GM23248 (cell line): ENCODE measurements at regions not wholly inside any gene's neighbourhood (a gene's known extent, or its start where the extent isn't known, plus 50 kb on each side); places are given as distances from the start of the nearest gene placed in this dataset.

Experiments
- EZH2 ChIP-seq: fragments of 200-600 bp; sonication (generic); IDR thresholded peaks from 2 replicates; pipeline ENCODE4 v1.6.1; 2018; ENCODE audit warnings: antibody characterized with exemption, mild to moderate bottlenecking; ENCODE audit not compliant: insufficient read depth, poor library complexity, severe bottlenecking
- EZH2phosphoT487 ChIP-seq: fragments of 200-600 bp; sonication (generic); IDR thresholded peaks from 2 replicates; pipeline ENCODE4 v1.6.1; 2018; ENCODE audit warnings: antibody characterized with exemption, moderate library complexity, mild to moderate bottlenecking, low read depth; ENCODE audit not compliant: insufficient read depth

- TF ChIP-seq EZH2 (no peak), EZH2phosphoT487 (no peak)
Observed at GRCh38 chr3:160616311-160616710, 50.9 kb upstream of the KPNA4 start.
